ENCODE measurements at regions not wholly inside any gene's neighbourhood (a gene's known extent, or its start where the extent isn't known, plus 50 kb on each side); places are given as distances from the start of the nearest gene placed in this dataset.

DNA sequence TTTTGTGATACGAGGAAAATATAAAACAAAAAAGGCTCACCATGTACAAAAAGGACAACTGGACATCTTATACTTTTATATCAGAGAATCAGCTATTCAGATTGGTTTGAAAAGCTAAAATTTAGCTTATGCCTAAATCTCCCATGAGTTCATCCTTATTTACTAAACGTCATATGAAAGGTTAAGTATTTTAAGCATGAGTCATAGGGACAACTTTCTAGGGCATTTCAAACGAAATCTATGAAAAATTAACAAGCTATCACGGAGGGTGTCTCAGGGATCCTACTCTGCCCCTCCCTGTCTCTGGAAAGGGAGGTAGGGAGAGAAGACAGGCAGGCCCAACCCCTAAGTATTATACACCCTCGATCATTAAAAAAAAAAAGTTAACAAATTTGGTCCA is 124.1 kb upstream of the LOC128125822 start:
- no peak for TF ChIP-seq POLR2A (IDR thresholded peaks at IDR 0.05)
- TF ChIP-seq, protein P1, sequence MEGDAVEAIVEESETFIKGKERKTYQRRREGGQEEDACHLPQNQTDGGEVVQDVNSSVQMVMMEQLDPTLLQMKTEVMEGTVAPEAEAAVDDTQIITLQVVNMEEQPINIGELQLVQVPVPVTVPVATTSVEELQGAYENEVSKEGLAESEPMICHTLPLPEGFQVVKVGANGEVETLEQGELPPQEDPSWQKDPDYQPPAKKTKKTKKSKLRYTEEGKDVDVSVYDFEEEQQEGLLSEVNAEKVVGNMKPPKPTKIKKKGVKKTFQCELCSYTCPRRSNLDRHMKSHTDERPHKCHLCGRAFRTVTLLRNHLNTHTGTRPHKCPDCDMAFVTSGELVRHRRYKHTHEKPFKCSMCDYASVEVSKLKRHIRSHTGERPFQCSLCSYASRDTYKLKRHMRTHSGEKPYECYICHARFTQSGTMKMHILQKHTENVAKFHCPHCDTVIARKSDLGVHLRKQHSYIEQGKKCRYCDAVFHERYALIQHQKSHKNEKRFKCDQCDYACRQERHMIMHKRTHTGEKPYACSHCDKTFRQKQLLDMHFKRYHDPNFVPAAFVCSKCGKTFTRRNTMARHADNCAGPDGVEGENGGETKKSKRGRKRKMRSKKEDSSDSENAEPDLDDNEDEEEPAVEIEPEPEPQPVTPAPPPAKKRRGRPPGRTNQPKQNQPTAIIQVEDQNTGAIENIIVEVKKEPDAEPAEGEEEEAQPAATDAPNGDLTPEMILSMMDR (IDR thresholded peaks at IDR 0.05), result no peak
- no peak for TF ChIP-seq POLR2AphosphoS5 (IDR thresholded peaks at IDR 0.05)
- TF ChIP-seq EP300 (IDR thresholded peaks at IDR 0.05), result no peak

Measured in stomach (tissue), 4 donors.